GM21447 (cell line): ENCODE measurements at regions not wholly inside any gene's neighbourhood (a gene's known extent, or its start where the extent isn't known, plus 50 kb on each side); places are given as distances from the start of the nearest gene placed in this dataset.

Source experiments
- ATAC-seq: cut with Tn5 transposase; IDR thresholded peaks from one replicate; pipeline ENCODE4 v1.9.1; 2021; ENCODE audit not compliant: unreplicated experiment

- ATAC-seq = no peak
Observed at GRCh38 chr5:166172597-166172996, 2118.8 kb upstream of the WWC1 start.

- ATAC-seq = no peak
Observed at GRCh38 chr5:166178411-166179080, 2112.9 kb upstream of the WWC1 start.

- ATAC-seq = no peak
Observed at GRCh38 chr5:166185185-166185584, 2106.3 kb upstream of the WWC1 start.

- ATAC-seq = no peak
Observed at GRCh38 chr5:166188501-166189325, 2102.7 kb upstream of the WWC1 start.

GRCh38 chr5:166192696-166193095 is 2098.7 kb upstream of the WWC1 start:
- ATAC-seq = no peak

- no peak for ATAC-seq
Observed at GRCh38 chr5:166195981-166196380, 2095.5 kb upstream of the WWC1 start.

- no peak for ATAC-seq
Observed at GRCh38 chr5:166200532-166200931, 2090.9 kb upstream of the WWC1 start.

- ATAC-seq = no peak
Observed at GRCh38 chr5:166211640-166212039, 2079.8 kb upstream of the WWC1 start.

GRCh38 chr5:166236327-166236726 is 2055.1 kb upstream of the WWC1 start:
- ATAC-seq = no peak

- ATAC-seq = no peak
Observed at GRCh38 chr5:166240705-166241104, 2050.7 kb upstream of the WWC1 start.

- no peak for ATAC-seq
Observed at GRCh38 chr5:166245556-166245955, 2045.9 kb upstream of the WWC1 start.

GRCh38 chr5:166251786-166252185 is 2039.7 kb upstream of the WWC1 start:
- ATAC-seq = no peak

- ATAC-seq = no peak
Observed at GRCh38 chr5:166257661-166258060, 2033.8 kb upstream of the WWC1 start.

GRCh38 chr5:166262395-166262794 is 2029.0 kb upstream of the WWC1 start:
- no peak for ATAC-seq

GRCh38 chr5:166267907-166268306 is 2023.5 kb upstream of the WWC1 start:
- no peak for ATAC-seq

- no peak for ATAC-seq
Observed at GRCh38 chr5:166270712-166271111, 2020.7 kb upstream of the WWC1 start.

- ATAC-seq = no peak
Observed at GRCh38 chr5:166276006-166276405, 2015.4 kb upstream of the WWC1 start.

GRCh38 chr5:166279828-166280227 is 2011.6 kb upstream of the WWC1 start:
- no peak for ATAC-seq

GRCh38 chr5:166281433-166281832 is 2010.0 kb upstream of the WWC1 start:
- no peak for ATAC-seq

- ATAC-seq = no peak
Observed at GRCh38 chr5:166282939-166283338, 2008.5 kb upstream of the WWC1 start.

GRCh38 chr5:166285361-166285760 is 2006.1 kb upstream of the WWC1 start:
- no peak for ATAC-seq

GRCh38 chr5:166286832-166287231 is 2004.6 kb upstream of the WWC1 start:
- ATAC-seq = no peak
